ENCODE measurements at regions not wholly inside any gene's neighbourhood (a gene's known extent, or its start where the extent isn't known, plus 50 kb on each side); places are given as distances from the start of the nearest gene placed in this dataset.
"Not testable (repeated sequence)": the region's sequence is repeated elsewhere in the genome, so short reads cannot be mapped to it uniquely, and the experiment has no call there.

- no peak for DNase-seq (ENCODE audit: low spot score)
Measured at GRCh38 chr14:87312169-87312893, 680.7 kb downstream of the GALC start.

GRCh38 chr14:87309557-87309956 is 683.4 kb downstream of the GALC start:
- no peak for DNase-seq (ENCODE audit: low spot score)

- DNase-seq (ENCODE audit: low spot score), result no peak
Measured at GRCh38 chr14:87306409-87307168, 686.4 kb downstream of the GALC start.

- DNase-seq (ENCODE audit: low spot score), result no peak
Measured at GRCh38 chr14:87305345-87305744, 687.6 kb downstream of the GALC start.

GRCh38 chr14:87304404-87304803 is 688.6 kb downstream of the GALC start:
- DNase-seq (ENCODE audit: low spot score), result no peak

GRCh38 chr14:87286826-87287225 is 706.2 kb downstream of the GALC start:
- DNase-seq (ENCODE audit: low spot score), result no peak

GRCh38 chr14:87286191-87286590 is 706.8 kb downstream of the GALC start:
- DNase-seq (ENCODE audit: low spot score), result no peak

GRCh38 chr14:87285506-87285905 is 707.5 kb downstream of the GALC start:
- DNase-seq (ENCODE audit: low spot score), result no peak

- DNase-seq (ENCODE audit: low spot score), result no peak
Measured at GRCh38 chr14:87283547-87283946, 709.4 kb downstream of the GALC start.

GRCh38 chr14:87282266-87282665 is 710.7 kb downstream of the GALC start:
- DNase-seq (ENCODE audit: low spot score), result no peak

GRCh38 chr14:87278415-87278814 is 714.6 kb downstream of the GALC start:
- DNase-seq (ENCODE audit: low spot score), result no peak

GRCh38 chr14:87271331-87271730 is 721.7 kb downstream of the GALC start:
- no peak for DNase-seq (ENCODE audit: low spot score)

- no peak for DNase-seq (ENCODE audit: low spot score)
Measured at GRCh38 chr14:87268997-87269396, 724.0 kb downstream of the GALC start.

- DNase-seq (ENCODE audit: low spot score), result no peak
Measured at GRCh38 chr14:87264796-87265195, 728.2 kb downstream of the GALC start.

GRCh38 chr14:87264272-87264785 is 728.7 kb downstream of the GALC start:
- no peak for DNase-seq (ENCODE audit: low spot score)

GRCh38 chr14:87261621-87262020 is 731.4 kb downstream of the GALC start:
- no peak for DNase-seq (ENCODE audit: low spot score)

GRCh38 chr14:87260460-87260859 is 732.5 kb downstream of the GALC start:
- no peak for DNase-seq (ENCODE audit: low spot score)

GRCh38 chr14:87257421-87257820 is 735.6 kb downstream of the GALC start:
- no peak for DNase-seq (ENCODE audit: low spot score)

GRCh38 chr14:87255058-87255457 is 737.9 kb downstream of the GALC start:
- no peak for DNase-seq (ENCODE audit: low spot score)

- no peak for DNase-seq (ENCODE audit: low spot score)
Measured at GRCh38 chr14:87254331-87254874, 738.6 kb downstream of the GALC start.

- not testable (repeated sequence) for DNase-seq (ENCODE audit: low spot score)
Measured at GRCh38 chr14:87253791-87254190, 739.2 kb downstream of the GALC start.

GRCh38 chr14:87252103-87252502 is 740.9 kb downstream of the GALC start:
- no peak for DNase-seq (ENCODE audit: low spot score)

- no peak for DNase-seq (ENCODE audit: low spot score)
Measured at GRCh38 chr14:87251011-87251410, 742.0 kb downstream of the GALC start.
